ENCODE measurements at regions not wholly inside any gene's neighbourhood (a gene's known extent, or its start where the extent isn't known, plus 50 kb on each side); places are given as distances from the start of the nearest gene placed in this dataset.
"Not testable (repeated sequence)": the region's sequence is repeated elsewhere in the genome, so short reads cannot be mapped to it uniquely, and the experiment has no call there.

GRCh38 chr10:42992156-42992956, 84.5 kb upstream of the RET start:
- TF ChIP-seq CTCF (IDR thresholded peaks at IDR 0.05; ENCODE audit: borderline replicate concordance, control extremely low read depth, extremely low read depth, insufficient read depth, missing control alignments), result no peak
- DNase-seq (ENCODE audit: low spot score), result no peak
- in situ Hi-C loops (cut with MboI; ENCODE audit: low sequenced_read_pairs, unreplicated experiment), result no loop called here

GRCh38 chr10:42992957-42993390, 83.9 kb upstream of the RET start:
- TF ChIP-seq CTCF (IDR thresholded peaks at IDR 0.05; ENCODE audit: borderline replicate concordance, control extremely low read depth, extremely low read depth, insufficient read depth, missing control alignments), result no peak
- in situ Hi-C loops (cut with MboI; ENCODE audit: low sequenced_read_pairs, unreplicated experiment), result no loop called here
- no peak for DNase-seq (ENCODE audit: low spot score)

GRCh38 chr10:42994909-42995308, 82.0 kb upstream of the RET start:
- DNase-seq (ENCODE audit: low spot score); in situ Hi-C loops (cut with MboI; ENCODE audit: low sequenced_read_pairs, unreplicated experiment): not testable (repeated sequence)

- DNase-seq (ENCODE audit: low spot score), result no peak
- TF ChIP-seq CTCF (IDR thresholded peaks at IDR 0.05; ENCODE audit: borderline replicate concordance, control extremely low read depth, extremely low read depth, insufficient read depth, missing control alignments), result no peak
- in situ Hi-C loops (cut with MboI; ENCODE audit: low sequenced_read_pairs, unreplicated experiment), result no loop called here
Measured at GRCh38 chr10:42995537-42995936, 81.3 kb upstream of the RET start.

GRCh38 chr10:42996588-42996987, 80.3 kb upstream of the RET start:
- in situ Hi-C loops (cut with MboI; ENCODE audit: low sequenced_read_pairs, unreplicated experiment), result no loop called here
- no peak for TF ChIP-seq CTCF (IDR thresholded peaks at IDR 0.05; ENCODE audit: borderline replicate concordance, control extremely low read depth, extremely low read depth, insufficient read depth, missing control alignments)
- peak; percentile 17 for DNase-seq (ENCODE audit: low spot score)

- in situ Hi-C loops (cut with MboI; ENCODE audit: low sequenced_read_pairs, unreplicated experiment), result no loop called here
- peak; percentile 26 for DNase-seq (ENCODE audit: low spot score)
- TF ChIP-seq CTCF (IDR thresholded peaks at IDR 0.05; ENCODE audit: borderline replicate concordance, control extremely low read depth, extremely low read depth, insufficient read depth, missing control alignments), result no peak
Measured at GRCh38 chr10:42997151-42997848, 79.6 kb upstream of the RET start.

GRCh38 chr10:42997849-42998165, 79.1 kb upstream of the RET start:
- no peak for TF ChIP-seq CTCF (IDR thresholded peaks at IDR 0.05; ENCODE audit: borderline replicate concordance, control extremely low read depth, extremely low read depth, insufficient read depth, missing control alignments)
- in situ Hi-C loops (cut with MboI; ENCODE audit: low sequenced_read_pairs, unreplicated experiment), result no loop called here
- no peak for DNase-seq (ENCODE audit: low spot score)
